SW 1271 (cell line): ENCODE measurements at regions not wholly inside any gene's neighbourhood (a gene's known extent, or its start where the extent isn't known, plus 50 kb on each side); places are given as distances from the start of the nearest gene placed in this dataset.
"Not testable (repeated sequence)": the region's sequence is repeated elsewhere in the genome, so short reads cannot be mapped to it uniquely, and the experiment has no call there.

Experiments used
- DNase-seq, 2 experiments: peaks; one replicate each; lab custom pipeline; 2025; lab: John Stamatoyannopoulos, UW

GRCh38 chr6:50337532-50338122 is 287.9 kb upstream of the DEFB112 start:
- DNase-seq = no peak

DNA sequence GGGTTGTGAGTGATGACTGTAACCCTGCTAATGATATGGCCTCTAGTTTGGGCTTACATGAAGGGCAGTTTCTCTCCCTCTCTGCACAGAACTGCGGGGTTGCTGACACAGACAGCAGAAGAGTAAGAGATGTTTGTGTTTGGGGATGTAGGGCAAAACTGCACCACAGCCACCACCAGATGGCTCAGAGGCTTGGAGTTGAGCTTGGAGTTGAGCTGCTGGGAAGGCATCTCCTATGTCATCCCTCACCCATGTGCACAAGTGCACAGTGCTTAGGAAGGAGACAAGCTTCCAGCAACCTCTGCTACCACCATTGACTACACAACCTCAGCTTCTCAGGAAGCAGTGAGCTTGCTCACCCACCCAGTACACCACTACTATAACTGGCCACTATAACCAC is 303.9 kb upstream of the DEFB112 start:
- DNase-seq = no peak

- no peak for DNase-seq
Measured at GRCh38 chr6:50358113-50358512, 308.4 kb upstream of the DEFB112 start.

DNA sequence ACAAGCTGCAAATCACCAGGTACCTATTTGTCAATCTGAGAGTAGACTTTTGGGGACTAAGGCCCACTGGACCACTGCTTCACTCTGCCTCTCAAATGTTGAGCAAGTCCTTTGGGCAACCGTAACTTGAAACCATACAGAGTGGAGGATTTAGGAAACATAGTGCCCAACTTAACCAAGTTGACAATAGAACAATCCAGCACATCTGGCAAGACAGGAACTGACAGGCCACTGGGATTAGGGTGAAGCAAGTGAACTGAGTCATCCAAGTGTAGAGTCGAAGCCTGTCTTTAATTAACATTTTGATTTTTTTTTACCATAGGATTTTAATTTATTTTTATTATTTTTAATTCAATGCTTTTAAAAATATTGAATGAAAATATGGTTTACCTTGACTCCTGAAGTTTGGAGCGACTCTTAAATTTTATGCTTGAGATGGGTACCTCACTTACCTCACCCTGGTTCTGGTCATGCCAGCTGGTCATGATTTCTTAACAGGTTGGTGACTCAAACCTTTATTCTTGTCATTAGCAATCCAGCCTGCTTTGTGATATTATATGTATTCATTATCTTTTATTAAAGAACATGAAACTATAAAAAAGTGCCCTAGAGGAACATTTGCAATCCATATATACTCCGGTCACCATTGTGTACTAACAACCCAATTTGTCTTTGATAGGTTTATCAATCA is 312.1 kb upstream of the DEFB112 start:
- DNase-seq = no peak

DNA sequence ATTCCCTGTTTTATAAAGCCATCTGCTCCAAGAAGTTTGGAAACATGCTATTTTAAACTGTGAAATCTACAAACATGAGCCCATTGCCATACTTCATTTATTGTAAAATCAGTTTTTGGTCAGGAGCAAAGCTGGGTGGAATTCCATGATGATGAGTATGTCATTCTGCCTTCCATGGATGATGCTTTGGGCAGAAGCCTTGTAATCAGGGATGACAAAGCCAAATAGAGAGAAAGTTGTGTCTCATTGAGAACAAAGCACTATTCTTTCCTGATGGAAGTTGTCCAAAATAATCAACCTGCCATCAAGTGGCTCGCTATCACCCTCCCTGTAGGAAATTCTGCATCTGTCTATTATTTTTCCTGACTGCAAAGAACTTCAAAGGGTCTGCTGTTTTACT is 313.0 kb upstream of the DEFB112 start:
- no peak for DNase-seq

GRCh38 chr6:50369996-50370395 is 320.3 kb upstream of the DEFB112 start:
- no peak for DNase-seq

GRCh38 chr6:50380406-50381098 is 330.8 kb upstream of the DEFB112 start:
- DNase-seq = no peak

- DNase-seq = peak in 1 of 2 experiments; percentile 3
Measured at GRCh38 chr6:50381099-50381415, 331.3 kb upstream of the DEFB112 start.

DNA sequence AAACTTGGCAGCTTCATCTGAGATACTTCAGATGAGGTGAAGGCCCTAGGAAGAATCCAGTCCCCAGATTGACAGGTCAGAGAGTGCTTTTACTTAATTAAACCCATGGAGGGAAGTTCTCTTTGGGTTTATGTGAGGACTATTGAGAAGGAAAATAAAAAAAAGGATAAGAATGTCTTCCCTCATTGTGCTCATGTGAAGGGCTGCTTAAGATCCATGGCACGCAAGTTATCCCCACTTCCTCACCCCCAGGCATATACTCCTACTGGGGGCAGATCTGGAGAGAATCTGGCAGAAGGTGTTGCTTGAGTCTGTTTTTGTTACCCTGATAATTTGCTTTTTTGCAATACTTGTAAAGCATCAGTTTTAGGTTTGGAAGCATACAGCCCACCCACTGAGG is 322.9 kb upstream of the TFAP2D start:
- no peak for DNase-seq

- DNase-seq = not testable (repeated sequence)
Measured at GRCh38 chr6:50394139-50394538, 319.2 kb upstream of the TFAP2D start.

DNA sequence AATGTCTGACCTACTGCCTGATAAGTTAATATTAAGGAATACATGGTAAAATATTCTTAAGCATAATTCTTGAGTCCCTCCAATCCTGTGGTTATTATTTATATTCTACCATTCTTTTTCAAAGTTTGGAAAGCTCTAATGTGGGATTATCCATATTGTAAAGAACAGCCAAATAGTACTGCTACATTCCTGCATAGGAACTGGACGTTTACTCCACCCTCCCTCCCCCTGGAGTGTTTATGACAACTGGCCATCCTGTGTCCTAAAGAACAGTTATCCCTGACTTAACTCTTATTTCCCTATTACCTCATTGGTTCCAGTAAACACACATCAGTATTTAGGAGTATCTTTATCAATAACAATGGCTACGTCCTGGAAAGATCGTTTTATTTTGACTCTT is 308.7 kb upstream of the TFAP2D start:
- no peak for DNase-seq

DNA sequence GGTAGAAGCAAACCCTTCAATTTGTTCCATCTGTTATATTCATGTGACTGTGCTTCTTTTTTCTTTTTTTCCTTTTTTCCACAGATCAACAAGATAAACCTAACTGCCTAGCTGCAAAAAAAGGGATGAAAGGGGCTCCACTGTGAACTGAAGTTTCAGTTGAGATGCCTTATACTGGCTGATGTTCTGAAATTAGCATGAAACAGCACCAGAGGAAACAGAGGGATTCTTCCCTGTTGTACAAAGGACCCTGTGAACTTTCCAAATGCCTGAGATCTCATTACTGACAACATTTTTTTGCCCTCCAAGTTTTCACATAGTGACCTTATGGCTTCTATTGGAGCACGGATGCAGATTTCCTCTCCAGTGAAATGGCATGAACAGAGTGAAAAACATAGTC is 302.7 kb upstream of the TFAP2D start:
- DNase-seq = no peak

DNA sequence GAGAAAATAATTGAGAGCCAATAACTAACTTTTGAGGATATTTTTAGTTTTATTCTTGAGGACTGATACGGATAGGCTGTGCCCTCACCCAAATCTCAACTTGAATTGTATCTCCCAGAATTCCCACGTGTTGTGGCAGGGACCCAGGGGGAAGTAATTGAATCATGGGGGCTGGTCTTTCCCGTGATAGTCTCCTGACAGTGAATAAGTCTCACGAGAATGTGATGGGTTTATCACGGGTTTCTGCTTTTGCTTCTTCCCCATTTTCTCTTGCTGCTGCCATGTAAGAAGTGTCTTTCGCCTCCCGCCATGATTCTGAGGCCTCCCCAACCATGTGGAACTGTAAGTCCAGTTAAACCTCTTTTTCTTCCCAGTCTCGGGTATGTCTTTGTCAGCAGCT is 292.3 kb upstream of the TFAP2D start:
- not testable (repeated sequence) for DNase-seq

DNA sequence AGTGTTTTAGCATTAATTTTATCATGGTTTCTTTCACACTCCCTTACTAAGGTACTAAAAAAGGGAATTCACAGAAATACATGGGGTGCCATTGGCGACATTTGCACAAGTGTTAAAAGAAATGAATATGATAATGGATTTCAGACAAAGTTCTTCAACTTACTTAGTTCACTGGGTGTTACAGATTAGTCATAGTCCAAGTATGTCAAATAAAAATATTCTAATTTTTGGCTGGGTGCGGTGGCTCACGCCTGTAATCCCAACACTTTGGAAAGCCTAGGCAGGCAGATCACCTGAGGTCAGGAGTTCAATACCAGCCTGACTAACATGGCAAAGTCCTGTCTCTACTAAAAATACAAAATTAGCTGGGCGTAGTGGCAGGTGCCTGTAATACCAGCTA is 286.1 kb upstream of the TFAP2D start:
- no peak for DNase-seq

DNA sequence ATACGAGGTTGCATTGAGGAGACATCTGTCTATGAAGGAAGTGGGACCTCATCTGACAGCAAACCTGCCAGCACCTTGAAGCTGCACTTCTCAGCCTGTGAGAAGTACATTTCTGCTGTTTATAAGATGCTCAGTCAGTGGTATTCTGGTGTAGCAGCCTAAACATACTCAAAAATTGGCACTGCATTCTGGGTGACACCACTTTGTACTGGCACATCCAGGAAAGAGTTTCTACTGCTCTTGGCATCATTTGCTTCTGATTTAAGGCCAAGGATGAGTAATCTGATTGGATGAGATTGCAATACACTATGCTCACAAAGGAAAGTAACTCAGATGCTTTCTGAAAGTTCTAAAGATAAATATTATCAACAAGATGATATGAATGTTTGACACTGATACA is 275.4 kb upstream of the TFAP2D start:
- no peak for DNase-seq

DNA sequence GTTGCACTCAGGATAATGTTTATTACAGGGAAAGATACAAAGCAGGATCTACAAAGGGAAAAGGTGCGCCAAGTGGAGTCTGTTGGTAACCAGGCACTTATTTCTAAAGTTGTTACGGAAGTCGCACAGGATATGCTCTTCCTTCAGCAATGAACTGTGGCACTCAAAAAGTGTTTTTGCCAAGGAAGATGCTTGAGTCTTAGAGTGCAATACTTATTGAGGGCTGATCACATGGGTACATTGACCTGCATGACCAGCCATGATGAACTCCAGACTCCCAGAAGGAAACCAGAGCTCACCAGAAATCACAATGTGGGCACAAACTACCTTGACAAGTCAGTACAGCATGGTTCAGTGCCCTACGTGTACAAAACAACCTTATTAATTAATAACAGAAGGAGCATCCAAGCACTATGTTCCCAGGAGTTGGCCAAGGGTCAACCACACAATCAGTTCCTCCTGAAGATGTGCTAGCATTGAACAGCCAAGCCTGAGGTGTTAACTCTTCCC is 270.7 kb upstream of the TFAP2D start:
- DNase-seq = no peak

DNA sequence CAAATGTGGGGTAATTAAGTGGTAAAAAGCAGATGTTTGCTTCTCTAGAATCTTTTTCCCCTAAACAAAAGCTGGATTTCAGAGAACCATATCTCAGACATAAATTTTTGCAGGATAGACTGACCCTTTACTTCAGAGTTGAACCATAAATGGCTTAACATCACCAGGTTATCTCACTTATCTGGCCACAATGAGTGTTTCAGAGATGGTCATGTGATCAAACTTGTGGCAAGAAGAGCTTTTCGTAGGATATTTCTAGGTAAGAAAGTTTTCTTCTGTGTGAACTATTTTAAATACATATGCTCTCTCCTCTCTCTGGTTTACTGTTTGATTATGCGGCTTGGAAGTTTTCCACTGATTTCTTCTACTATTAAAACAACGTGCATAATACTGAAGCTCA is 270.2 kb upstream of the TFAP2D start:
- DNase-seq = no peak

GRCh38 chr6:50449128-50449527 is 264.2 kb upstream of the TFAP2D start:
- DNase-seq = no peak

GRCh38 chr6:50451826-50452400 is 261.4 kb upstream of the TFAP2D start:
- DNase-seq = no peak

- DNase-seq = no peak
Measured at GRCh38 chr6:50455029-50455428, 258.3 kb upstream of the TFAP2D start.

GRCh38 chr6:50457351-50457750 is 256.0 kb upstream of the TFAP2D start:
- no peak for DNase-seq

- no peak for DNase-seq
Measured at GRCh38 chr6:50461696-50462095, 251.6 kb upstream of the TFAP2D start.

GRCh38 chr6:50463931-50464330 is 249.4 kb upstream of the TFAP2D start:
- DNase-seq = no peak
